ENCODE measurements at regions not wholly inside any gene's neighbourhood (a gene's known extent, or its start where the extent isn't known, plus 50 kb on each side); places are given as distances from the start of the nearest gene placed in this dataset.

- intact Hi-C loops (cut with micrococcal nuclease; ENCODE audit: unreplicated experiment) (no loop called here), in situ Hi-C loops (cut with HindIII; ENCODE audit: low pct_unique_long_range_greater_than_20kb, low sequenced_read_pairs) (no loop called here)
- ChIA-PET CTCF (no interaction called here), POLR2A (no interaction called here)
- Histone ChIP-seq H3K4me3 (ENCODE audit: low read depth in 2 of 2, low read length in 2 of 2) (no peak overlapping the region), H3K4me1 (ENCODE audit: control insufficient read depth, insufficient read depth, low read length) (no peaks in the 10 kb centered on the region), H3K9me3 (ENCODE audit: control insufficient read depth, insufficient read depth, low read depth, low read length) (no peaks in the 10 kb centered on the region), H3K36me3 (ENCODE audit: control insufficient read depth, insufficient read depth, low read length) (no peaks in the 10 kb centered on the region), H3K27me3 (ENCODE audit: control insufficient read depth, insufficient read depth, low read length) (no peaks in the 10 kb centered on the region), H3K27ac (ENCODE audit: low read length) (no peak overlapping the region)
- DNase-seq (ENCODE audit: low read depth, low spot score) = no peak
- BruUV-seq (replicated peaks) = no TSS peak
- TF ChIP-seq, protein P1, sequence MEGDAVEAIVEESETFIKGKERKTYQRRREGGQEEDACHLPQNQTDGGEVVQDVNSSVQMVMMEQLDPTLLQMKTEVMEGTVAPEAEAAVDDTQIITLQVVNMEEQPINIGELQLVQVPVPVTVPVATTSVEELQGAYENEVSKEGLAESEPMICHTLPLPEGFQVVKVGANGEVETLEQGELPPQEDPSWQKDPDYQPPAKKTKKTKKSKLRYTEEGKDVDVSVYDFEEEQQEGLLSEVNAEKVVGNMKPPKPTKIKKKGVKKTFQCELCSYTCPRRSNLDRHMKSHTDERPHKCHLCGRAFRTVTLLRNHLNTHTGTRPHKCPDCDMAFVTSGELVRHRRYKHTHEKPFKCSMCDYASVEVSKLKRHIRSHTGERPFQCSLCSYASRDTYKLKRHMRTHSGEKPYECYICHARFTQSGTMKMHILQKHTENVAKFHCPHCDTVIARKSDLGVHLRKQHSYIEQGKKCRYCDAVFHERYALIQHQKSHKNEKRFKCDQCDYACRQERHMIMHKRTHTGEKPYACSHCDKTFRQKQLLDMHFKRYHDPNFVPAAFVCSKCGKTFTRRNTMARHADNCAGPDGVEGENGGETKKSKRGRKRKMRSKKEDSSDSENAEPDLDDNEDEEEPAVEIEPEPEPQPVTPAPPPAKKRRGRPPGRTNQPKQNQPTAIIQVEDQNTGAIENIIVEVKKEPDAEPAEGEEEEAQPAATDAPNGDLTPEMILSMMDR (IDR thresholded peaks at IDR 0.05) = no peak
- TF ChIP-seq POLR2AphosphoS5 (IDR thresholded peaks at IDR 0.05; ENCODE audit: low read depth, low read length) (no peak), TCF7L2 (IDR thresholded peaks at IDR 0.05; ENCODE audit: low read depth, low read length) (no peak), REST (IDR thresholded peaks at IDR 0.05; ENCODE audit: insufficient read depth in 1 of 2, low read depth in 2 of 2, low read length in 1 of 2) (no peak), SIN3A (IDR thresholded peaks at IDR 0.05; ENCODE audit: borderline replicate concordance, insufficient read depth, low read depth, low read length) (no peak)
- no peak for ATAC-seq
These were observed 107.8 kb upstream of the TGFBR2 start for GRCh38 chr3:30498587-30498967.

DNA sequence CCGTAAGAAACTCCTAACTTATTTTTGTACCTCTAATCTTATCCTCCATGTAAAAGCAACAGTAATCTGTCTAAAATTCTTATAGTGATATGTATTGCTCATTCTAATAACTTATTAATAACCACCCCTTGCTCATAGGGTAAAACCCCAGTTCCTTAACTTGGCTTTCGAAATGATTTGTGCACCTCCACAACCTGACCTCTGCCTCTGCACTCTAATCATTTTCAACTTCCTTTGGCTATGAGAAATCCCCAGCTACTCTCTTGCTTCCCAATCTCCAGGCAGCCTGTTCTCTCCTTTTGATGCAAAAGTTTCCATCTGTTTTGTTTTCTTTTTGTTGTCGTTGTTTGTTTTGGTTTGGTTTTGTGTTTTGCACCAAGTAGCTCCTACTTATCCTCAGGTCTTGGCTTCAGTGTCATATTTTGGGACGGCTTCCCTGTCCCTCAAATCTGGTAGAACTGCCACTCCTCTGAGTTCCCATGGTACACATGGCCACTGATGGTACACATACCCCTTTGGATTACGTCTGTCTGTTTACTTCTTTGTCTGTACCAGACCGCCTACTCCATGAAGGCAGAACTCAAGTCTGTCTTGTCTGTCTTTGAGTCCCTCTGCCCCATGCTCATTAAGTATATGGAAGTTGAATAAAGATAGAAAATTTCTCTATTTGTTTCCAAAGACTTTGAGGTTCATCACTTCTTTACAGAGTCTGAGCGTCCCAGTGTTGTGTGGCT lies 105.6 kb upstream of the TGFBR2 start:
- POLR2A ChIA-PET = no interaction called here
- ATAC-seq = no peak

More for the DNA sequence above, 105.6 kb upstream of the TGFBR2 start:
- Histone ChIP-seq H3K9me3 (ENCODE audit: control insufficient read depth, insufficient read depth, low read depth, low read length) (no peaks in the 10 kb centered on the region), H3K4me3 (ENCODE audit: low read depth in 2 of 2, low read length in 2 of 2) (no peak overlapping the region), H3K36me3 (ENCODE audit: control insufficient read depth, insufficient read depth, low read length) (no peaks in the 10 kb centered on the region), H3K4me1 (ENCODE audit: control insufficient read depth, insufficient read depth, low read length) (no peaks in the 10 kb centered on the region), H3K27ac (ENCODE audit: low read length) (no peak overlapping the region), H3K27me3 (ENCODE audit: control insufficient read depth, insufficient read depth, low read length) (no peaks in the 10 kb centered on the region)
- CTCF ChIA-PET = no interaction called here
- BruUV-seq (replicated peaks) = no TSS peak
- no peak for DNase-seq (ENCODE audit: low read depth, low spot score)
- intact Hi-C loops (cut with micrococcal nuclease; ENCODE audit: unreplicated experiment) = no loop called here
- no peak for TF ChIP-seq REST (IDR thresholded peaks at IDR 0.05; ENCODE audit: insufficient read depth in 1 of 2, low read depth in 2 of 2, low read length in 1 of 2)
- TF ChIP-seq, protein P1 (IDR thresholded peaks at IDR 0.05) = no peak
- no peak for TF ChIP-seq SIN3A (IDR thresholded peaks at IDR 0.05; ENCODE audit: borderline replicate concordance, insufficient read depth, low read depth, low read length)
- no peak for TF ChIP-seq POLR2AphosphoS5 (IDR thresholded peaks at IDR 0.05; ENCODE audit: low read depth, low read length)
- TF ChIP-seq TCF7L2 (IDR thresholded peaks at IDR 0.05; ENCODE audit: low read depth, low read length) = no peak
- in situ Hi-C loops (cut with HindIII; ENCODE audit: low pct_unique_long_range_greater_than_20kb, low sequenced_read_pairs) = no loop called here

Measured in Panc1 (cell line).